AG10803 (cell line): ENCODE measurements at regions not wholly inside any gene's neighbourhood (a gene's known extent, or its start where the extent isn't known, plus 50 kb on each side); places are given as distances from the start of the nearest gene placed in this dataset.
A peak's percentile ranks its signal among the peaks of the same experiment; 100 is the strongest.

Experiments used
- DNase-seq: peaks from one replicate; pipeline ENCODE4 v3.0.0; 2010; ENCODE audit warnings: low read depth
- H3K4me3 ChIP-seq: 2 replicates; pipeline ENCODE4 v1.5.1; 2011; ENCODE audit warnings: mild to moderate bottlenecking, low read length, control low read depth
- CTCF ChIP-seq: conservative IDR thresholded peaks from 2 replicates; pipeline ENCODE4 v1.5.1; 2011; ENCODE audit warnings: mild to moderate bottlenecking, low read length, control low read depth, inconsistent platforms

- DNase-seq: no peak
- no peak overlapping the region for H3K4me3 ChIP-seq
- no peak for TF ChIP-seq CTCF
Observed at GRCh38 chr15:70343961-70344621, 246.4 kb upstream of the TLE3 start.

GRCh38 chr15:70342554-70343548 is 245.1 kb upstream of the TLE3 start:
- DNase-seq: no peak
- no peak overlapping the region for H3K4me3 ChIP-seq
- TF ChIP-seq CTCF: no peak

- no peak for DNase-seq
- TF ChIP-seq CTCF: no peak
Observed at GRCh38 chr15:70342141-70342540, 244.4 kb upstream of the TLE3 start.

GRCh38 chr15:70341566-70341965 is 243.8 kb upstream of the TLE3 start:
- TF ChIP-seq CTCF: no peak
- DNase-seq: no peak
- no peak overlapping the region for H3K4me3 ChIP-seq

More at GRCh38 chr15:70342141-70342540, 244.4 kb upstream of the TLE3 start:
- no peak overlapping the region for H3K4me3 ChIP-seq

- no peak for DNase-seq
- TF ChIP-seq CTCF: no peak
- no peak overlapping the region for H3K4me3 ChIP-seq
Observed at GRCh38 chr15:70340494-70340870, 242.8 kb upstream of the TLE3 start.

- DNase-seq: peak; percentile 70
- no peak for TF ChIP-seq CTCF
- no peak overlapping the region for H3K4me3 ChIP-seq
Observed at GRCh38 chr15:70339571-70340493, 242.1 kb upstream of the TLE3 start.
